HCT116 (cell line): ENCODE measurements at regions not wholly inside any gene's neighbourhood (a gene's known extent, or its start where the extent isn't known, plus 50 kb on each side); places are given as distances from the start of the nearest gene placed in this dataset.
A peak's percentile ranks its signal among the peaks of the same experiment; 100 is the strongest.

Experiments
- ATAC-seq: fragments of 200-7000 bp; cut with Tn5 transposase; 2 replicates; pipeline ENCODE4 v1.9.1; 2020; ENCODE audit warnings: mild to moderate bottlenecking, moderate library complexity
- BruUV-seq: library from RNA; stranded (reverse); fragments of 400-500 nt; replicated peaks from 2 replicates; lab custom pipeline; 2021; lab: Mats Ljungman, UMichigan
- CTCF ChIA-PET: fragments of 300-600 bp; sonication (Branson Sonifier 250); formaldehyde crosslinking; loops from one replicate; lab custom pipeline; 2021; ENCODE audit warnings: antibody characterized with exemption; lab: Charles Lee
- POLR2A ChIA-PET: fragments of 300-600, 350-600 bp; sonication (Branson Sonifier 250); formaldehyde crosslinking; loops from one replicate; lab custom pipeline; 2021; ENCODE audit warnings: antibody characterized with exemption; lab: Charles Lee
- RAD21 ChIA-PET, 2 experiments: fragments of 300-600 bp; sonication (Branson Sonifier 250); formaldehyde crosslinking; loops; one replicate each; lab custom pipeline; 2023; ENCODE audit warnings: low total read pairs in 2 of 2; ENCODE audit not compliant: uncharacterized antibody in 2 of 2, unreplicated experiment in 2 of 2, low non-redundant PET in 1 of 2; lab: Charles Lee
- DNase-seq: peaks from one replicate; pipeline ENCODE4 v3.0.0-alpha.2; 2010; ENCODE audit warnings: low read depth, low spot score
- H2AFZ ChIP-seq: fragments of 200-600 bp; shearing (Covaris generic), sonication (generic); 2 replicates; pipeline ENCODE4 v1.6.1; 2017; ENCODE audit warnings: low read depth, mixed run types, mixed read lengths, antibody characterized with exemption, low read length; ENCODE audit not compliant: poor library complexity, severe bottlenecking
- H3K27ac ChIP-seq: 2 replicates; pipeline ENCODE4 v1.5.1; 2012; ENCODE audit warnings: low read depth, low read length
- H3K27me3 ChIP-seq: fragments of 200-600 bp; sonication (generic); 2 replicates; pipeline ENCODE4 v1.6.1; 2016; ENCODE audit warnings: mixed run types, low read length, mixed read lengths; ENCODE audit not compliant: insufficient read depth
- H3K36me3 ChIP-seq, 2 experiments: fragments of 200-500 bp in 1 of 2; fragments of 200-600 bp in 1 of 2; sonication (Bioruptor generic) in 1 of 2; sonication (generic) in 1 of 2; 2 replicates each; pipeline versions ENCODE4 v1.5.1 to v1.6.1; 2014 to 2016; ENCODE audit warnings: low read length in 2 of 2, inconsistent platforms in 1 of 2, mixed read lengths in 1 of 2, mixed run types in 1 of 2; ENCODE audit not compliant: insufficient read depth in 2 of 2, control insufficient read depth in 1 of 2
- H3K4me1 ChIP-seq, 2 experiments: fragments of 200-600 bp in 1 of 2; sonication (generic) in 1 of 2; 2 replicates each; pipeline versions ENCODE4 v1.5.1 to v1.6.1; 2012 to 2017; ENCODE audit warnings: low read length in 2 of 2, inconsistent platforms in 1 of 2, mild to moderate bottlenecking in 1 of 2, mixed read lengths in 1 of 2, mixed run types in 1 of 2, moderate library complexity in 1 of 2; ENCODE audit not compliant: insufficient read depth in 2 of 2, control insufficient read depth in 1 of 2
- H3K4me2 ChIP-seq: fragments of 200-600 bp; sonication (generic); 2 replicates; pipeline ENCODE4 v1.6.1; 2017; ENCODE audit warnings: mixed run types, low read length, mixed read lengths
- H3K4me3 ChIP-seq, 2 experiments: fragments of 200-600 bp in 1 of 2; sonication (generic) in 1 of 2; replicated peaks in 1 of 2; 2 replicates each; pipeline ENCODE4 v1.5.1; 2011 to 2016; ENCODE audit warnings: low read length in 2 of 2, control low read depth in 1 of 2, low read depth in 1 of 2, mild to moderate bottlenecking in 1 of 2, mixed read lengths in 1 of 2, mixed run types in 1 of 2
- H3K79me2 ChIP-seq: fragments of 200-600 bp; sonication (generic); 2 replicates; pipeline ENCODE4 v1.6.1; 2017; ENCODE audit warnings: mild to moderate bottlenecking, mixed run types, low read length, moderate library complexity, mixed read lengths; ENCODE audit not compliant: insufficient read depth
- H3K9ac ChIP-seq: fragments of 200-600 bp; sonication (generic); 2 replicates; pipeline ENCODE4 v1.6.1; 2016; ENCODE audit warnings: low read length, mixed read lengths
- H3K9me2 ChIP-seq: fragments of 200-600 bp; sonication (generic), shearing (Covaris generic); 2 replicates; pipeline ENCODE4 v1.6.1; 2017; ENCODE audit warnings: mixed run types, mild to moderate bottlenecking, moderate library complexity; ENCODE audit not compliant: insufficient read depth
- H3K9me3 ChIP-seq, 2 experiments: fragments of 200-500 bp in 1 of 2; fragments of 200-600 bp in 1 of 2; sonication (Bioruptor generic) in 1 of 2; sonication (generic) in 1 of 2; 2 replicates each; pipeline ENCODE4 v1.6.1; 2014 to 2017; ENCODE audit warnings: low read length in 2 of 2, mixed read lengths in 2 of 2, inconsistent platforms in 1 of 2, low read depth in 1 of 2, mild to moderate bottlenecking in 1 of 2, mixed run types in 1 of 2, moderate library complexity in 1 of 2; ENCODE audit not compliant: control insufficient read depth in 1 of 2, insufficient read depth in 1 of 2
- H4K20me1 ChIP-seq: fragments of 200-600 bp; sonication (generic), shearing (Covaris generic); 2 replicates; pipeline ENCODE4 v1.6.1; 2017; ENCODE audit warnings: mixed run types, mild to moderate bottlenecking, moderate library complexity; ENCODE audit not compliant: insufficient read depth
- CBX3 ChIP-seq: IDR thresholded peaks from 2 replicates; pipeline ENCODE4 v1.6.1; 2012; ENCODE audit warnings: low read depth
- CEBPB ChIP-seq: IDR thresholded peaks from 2 replicates; pipeline ENCODE4 v1.6.1; 2012; ENCODE audit warnings: low read depth
- ELF1 ChIP-seq: IDR thresholded peaks from 2 replicates; pipeline ENCODE4 v1.6.1; 2012; ENCODE audit warnings: low read depth, borderline replicate concordance
- MAX ChIP-seq: IDR thresholded peaks from 2 replicates; pipeline ENCODE4 v1.6.1; 2012
- REST ChIP-seq: IDR thresholded peaks from 2 replicates; pipeline ENCODE4 v1.6.1; 2012; ENCODE audit warnings: low read depth
- SP1 ChIP-seq: IDR thresholded peaks from 2 replicates; pipeline ENCODE4 v1.6.1; 2012; ENCODE audit warnings: low read depth
- SRF ChIP-seq: IDR thresholded peaks from 2 replicates; pipeline ENCODE4 v1.6.1; 2012; ENCODE audit warnings: low read depth
- TCF7L2 ChIP-seq: IDR thresholded peaks from 2 replicates; pipeline ENCODE4 v1.7.0; 2011; ENCODE audit warnings: borderline replicate concordance, inconsistent platforms; ENCODE audit not compliant: insufficient read depth, insufficient read length; ENCODE audit errors: extremely low read depth
- YY1 ChIP-seq: IDR thresholded peaks from 2 replicates; pipeline ENCODE4 v1.6.1; 2011; ENCODE audit warnings: low read length, low read depth, moderate library complexity, mild to moderate bottlenecking; ENCODE audit not compliant: insufficient replicate concordance; ENCODE audit errors: extremely low read depth
- ZBTB33 ChIP-seq: IDR thresholded peaks from 2 replicates; pipeline ENCODE4 v1.6.1; 2011; ENCODE audit warnings: mild to moderate bottlenecking, low read length, moderate library complexity; ENCODE audit not compliant: insufficient replicate concordance; ENCODE audit errors: extremely low read depth
- ZFX ChIP-seq: fragments of 450-650 bp; IDR thresholded peaks from 2 replicates; pipeline ENCODE4 v1.6.1; 2017
- intact Hi-C: fragments of 100-400 bp; cut with micrococcal nuclease; formaldehyde crosslinking; loops from 2 replicates; pipeline ENCODE4 v1.10.0; 2022

- H3K9me3 ChIP-seq, result no peaks in the 10 kb centered on the region
- no peaks in the 10 kb centered on the region for H3K79me2 ChIP-seq
- intact Hi-C loops, result no loop called here
- H3K4me2 ChIP-seq, result no peak overlapping the region
- no peak overlapping the region for H3K27ac ChIP-seq
- no peak overlapping the region for H2AFZ ChIP-seq
- H3K9ac ChIP-seq, result no peak overlapping the region
- H4K20me1 ChIP-seq, result no peaks in the 10 kb centered on the region
- no TSS peak for BruUV-seq
- no peak overlapping the region for H3K4me3 ChIP-seq
- ATAC-seq, result no peak
- H3K4me1 ChIP-seq, result peaks cover 10% of the 10 kb centered on the region in 2 experiments
- 0 out of 2 replicates have a peak, but pooled peaks cover 3% of the 10 kb centered on the region for H3K9me2 ChIP-seq
- CTCF ChIA-PET, result no interaction called here
- DNase-seq, result no peak
- no peak for TF ChIP-seq SP1
- no peak for TF ChIP-seq MAX
- TF ChIP-seq CEBPB, result no peak
- TF ChIP-seq TCF7L2, result peak; percentile 57
- POLR2A ChIA-PET, result no interaction called here
- no peaks in the 10 kb centered on the region for H3K27me3 ChIP-seq
- RAD21 ChIA-PET, result no interaction called here
- no peaks in the 10 kb centered on the region for H3K36me3 ChIP-seq
Observed at GRCh38 chr14:54194501-54194900, 202.3 kb upstream of the CDKN3 start.

- Histone ChIP-seq H3K27ac (no peak overlapping the region), H2AFZ (no peak overlapping the region), H3K9me3 (no peaks in the 10 kb centered on the region), H3K9ac (no peak overlapping the region), H3K4me1 (0 out of 4 replicates have a peak, but pooled peaks cover 0 to 4% of the 10 kb centered on the region in 2 experiments), H3K9me2 (0 out of 2 replicates have a peak, but pooled peaks cover 3% of the 10 kb centered on the region), H3K4me3 (no peak overlapping the region), H3K36me3 (no peaks in the 10 kb centered on the region), H4K20me1 (no peaks in the 10 kb centered on the region), H3K79me2 (no peaks in the 10 kb centered on the region), H3K4me2 (no peak overlapping the region), H3K27me3 (no peaks in the 10 kb centered on the region)
- ChIA-PET CTCF (no interaction called here), RAD21 (no interaction called here), POLR2A (no interaction called here)
- DNase-seq (no peak), ATAC-seq (no peak)
- BruUV-seq, result no TSS peak
- intact Hi-C loops, result no loop called here
- TF ChIP-seq YY1 (no peak), ZBTB33 (no peak), ZFX (no peak), ELF1 (no peak), TCF7L2 (no peak), SRF (no peak), MAX (no peak), CBX3 (no peak), REST (no peak)
Observed at GRCh38 chr14:54197369-54197768, 199.4 kb upstream of the CDKN3 start.
